EH (cell line): ENCODE measurements at regions not wholly inside any gene's neighbourhood (a gene's known extent, or its start where the extent isn't known, plus 50 kb on each side); places are given as distances from the start of the nearest gene placed in this dataset.
A peak's percentile ranks its signal among the peaks of the same experiment; 100 is the strongest.

Source experiments
- DNase-seq: peaks from one replicate; pipeline ENCODE4 v3.0.0-alpha.2; 2015; ENCODE audit warnings: low read depth

GRCh38 chr3:124243177-124243859, 251.4 kb upstream of the ROPN1 start:
- no peak for DNase-seq

- DNase-seq: peak; percentile 54
Measured at GRCh38 chr3:124246376-124246775, 254.5 kb upstream of the ROPN1 start.

GRCh38 chr3:124246949-124247348, 255.0 kb upstream of the ROPN1 start:
- peak; percentile 32 for DNase-seq

GRCh38 chr3:124248471-124249028, 256.6 kb upstream of the ROPN1 start:
- DNase-seq: peak; percentile 96

- DNase-seq: peak; percentile 15
Measured at GRCh38 chr3:124249038-124249437, 257.1 kb upstream of the ROPN1 start.

GRCh38 chr3:124250053-124250452, 258.1 kb upstream of the ROPN1 start:
- peak; percentile 20 for DNase-seq

- DNase-seq: no peak
Measured at GRCh38 chr3:124256156-124256555, 264.2 kb upstream of the ROPN1 start.

GRCh38 chr3:124256599-124256998, 264.7 kb upstream of the ROPN1 start:
- DNase-seq: no peak

- DNase-seq: no peak
Measured at GRCh38 chr3:124257336-124257864, 265.5 kb upstream of the ROPN1 start.

- DNase-seq: peak; percentile 70
Measured at GRCh38 chr3:124258057-124258500, 266.2 kb upstream of the ROPN1 start.

GRCh38 chr3:124260206-124260915, 268.4 kb upstream of the ROPN1 start:
- peak; percentile 88 for DNase-seq

- DNase-seq: no peak
Measured at GRCh38 chr3:124261306-124261705, 269.4 kb upstream of the ROPN1 start.

- peak; percentile 93 for DNase-seq
Measured at GRCh38 chr3:124263168-124263567, 271.2 kb upstream of the ROPN1 start.

- DNase-seq: no peak
Measured at GRCh38 chr3:124264346-124264745, 272.4 kb upstream of the ROPN1 start.

GRCh38 chr3:124266487-124266886, 274.6 kb upstream of the ROPN1 start:
- peak; percentile 45 for DNase-seq

GRCh38 chr3:124267406-124267805, 275.5 kb upstream of the ROPN1 start:
- DNase-seq: no peak

GRCh38 chr3:124268355-124268754, 276.4 kb upstream of the ROPN1 start:
- no peak for DNase-seq

GRCh38 chr3:124269619-124270018, 277.7 kb upstream of the ROPN1 start:
- no peak for DNase-seq

GRCh38 chr3:124272605-124273151, 280.8 kb upstream of the ROPN1 start:
- DNase-seq: peak; percentile 58

- DNase-seq: peak; percentile 55
Measured at GRCh38 chr3:124273651-124274050, 281.7 kb upstream of the ROPN1 start.

- DNase-seq: no peak
Measured at GRCh38 chr3:124274051-124274450, 282.1 kb upstream of the ROPN1 start.

GRCh38 chr3:124275412-124275811, 283.5 kb upstream of the ROPN1 start:
- DNase-seq: no peak

GRCh38 chr3:124276133-124276532, 284.2 kb upstream of the ROPN1 start:
- no peak for DNase-seq
